ES-I3 (cell line): ENCODE measurements at regions not wholly inside any gene's neighbourhood (a gene's known extent, or its start where the extent isn't known, plus 50 kb on each side); places are given as distances from the start of the nearest gene placed in this dataset.

ENCODE experiments used
- H3K36me3 ChIP-seq: 2 replicates; pipeline ENCODE4 v1.6.1; 2013; ENCODE audit warnings: mild to moderate bottlenecking, low read length, control low read depth, moderate library complexity; ENCODE audit not compliant: insufficient read depth
- H3K4me1 ChIP-seq: 2 replicates; pipeline ENCODE4 v1.6.1; 2013; ENCODE audit warnings: mild to moderate bottlenecking, control low read depth, low read length; ENCODE audit not compliant: insufficient read depth
- H3K9ac ChIP-seq: 2 replicates; pipeline ENCODE4 v1.6.1; 2013; ENCODE audit warnings: low read depth, mild to moderate bottlenecking, low read length, moderate library complexity
- H3K9me3 ChIP-seq: 2 replicates; pipeline ENCODE4 v1.6.1; 2013; ENCODE audit warnings: mild to moderate bottlenecking, low read length, moderate library complexity; ENCODE audit not compliant: control insufficient read depth, insufficient read depth

DNA sequence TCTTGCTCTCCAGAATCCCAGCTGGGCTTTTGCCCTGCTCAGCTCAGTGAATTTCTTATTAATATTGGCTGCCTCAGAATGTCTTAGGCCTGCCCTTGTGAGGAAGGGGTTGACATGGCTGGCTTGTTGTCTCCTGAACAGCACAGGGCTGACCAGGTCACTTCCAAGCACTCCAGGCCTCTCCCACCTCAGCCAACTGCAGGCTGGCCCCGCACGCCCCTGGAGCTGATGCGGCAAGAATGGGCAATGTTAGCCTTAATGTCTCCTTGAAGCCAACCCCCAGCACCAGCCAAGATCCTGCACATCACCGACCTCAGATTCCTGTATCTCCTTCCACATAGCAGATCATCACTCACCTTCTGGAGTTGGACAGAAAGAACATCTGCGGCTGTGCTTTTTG is 598.6 kb downstream of the AJAP1 start:
- Histone ChIP-seq H3K9me3 (no peaks in the 10 kb centered on the region), H3K9ac (no peak overlapping the region), H3K36me3 (no peaks in the 10 kb centered on the region), H3K4me1 (no peaks in the 10 kb centered on the region)

DNA sequence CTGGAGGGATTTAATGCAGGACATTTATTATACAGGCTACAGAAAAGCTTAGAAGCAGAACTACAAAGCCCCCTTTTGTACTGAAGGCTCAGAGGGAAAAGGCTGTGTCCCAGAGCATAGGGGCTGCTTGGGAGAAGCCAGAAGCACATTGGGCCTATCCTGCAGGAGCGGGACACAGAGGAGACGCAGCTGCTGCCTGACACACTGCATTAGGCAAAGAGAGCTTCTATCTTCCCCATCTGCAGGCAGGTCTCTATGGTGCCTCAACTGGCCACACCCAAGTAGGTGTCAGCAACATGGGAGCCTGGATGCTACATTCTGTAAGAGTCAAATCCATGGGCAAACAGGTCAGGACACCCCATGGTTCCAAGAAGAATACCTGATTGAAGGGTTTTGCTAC is 595.9 kb downstream of the AJAP1 start:
- Histone ChIP-seq H3K9me3 (no peaks in the 10 kb centered on the region), H3K4me1 (no peaks in the 10 kb centered on the region), H3K36me3 (no peaks in the 10 kb centered on the region), H3K9ac (no peak overlapping the region)

DNA sequence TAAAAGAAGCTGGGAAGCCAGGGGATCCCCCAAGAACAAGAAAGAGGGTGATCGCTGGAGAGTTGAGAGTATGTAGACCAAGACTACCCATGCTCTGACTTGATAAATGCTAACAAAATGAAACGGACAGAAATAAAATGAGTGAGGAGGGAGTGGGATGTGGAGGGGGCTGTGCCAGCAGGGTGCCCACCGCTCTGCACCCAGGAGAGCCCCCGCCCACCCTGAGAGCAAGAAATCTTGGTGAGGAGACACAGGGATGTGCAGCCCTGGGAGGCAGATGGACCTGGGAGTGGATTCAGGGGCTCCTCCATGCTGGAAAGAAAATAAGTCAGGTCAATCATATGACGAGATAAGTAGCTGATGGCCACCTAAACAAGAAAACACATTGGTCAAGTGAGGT is 590.9 kb downstream of the AJAP1 start:
- Histone ChIP-seq H3K4me1 (no peaks in the 10 kb centered on the region), H3K9ac (no peak overlapping the region), H3K9me3 (no peaks in the 10 kb centered on the region)

DNA sequence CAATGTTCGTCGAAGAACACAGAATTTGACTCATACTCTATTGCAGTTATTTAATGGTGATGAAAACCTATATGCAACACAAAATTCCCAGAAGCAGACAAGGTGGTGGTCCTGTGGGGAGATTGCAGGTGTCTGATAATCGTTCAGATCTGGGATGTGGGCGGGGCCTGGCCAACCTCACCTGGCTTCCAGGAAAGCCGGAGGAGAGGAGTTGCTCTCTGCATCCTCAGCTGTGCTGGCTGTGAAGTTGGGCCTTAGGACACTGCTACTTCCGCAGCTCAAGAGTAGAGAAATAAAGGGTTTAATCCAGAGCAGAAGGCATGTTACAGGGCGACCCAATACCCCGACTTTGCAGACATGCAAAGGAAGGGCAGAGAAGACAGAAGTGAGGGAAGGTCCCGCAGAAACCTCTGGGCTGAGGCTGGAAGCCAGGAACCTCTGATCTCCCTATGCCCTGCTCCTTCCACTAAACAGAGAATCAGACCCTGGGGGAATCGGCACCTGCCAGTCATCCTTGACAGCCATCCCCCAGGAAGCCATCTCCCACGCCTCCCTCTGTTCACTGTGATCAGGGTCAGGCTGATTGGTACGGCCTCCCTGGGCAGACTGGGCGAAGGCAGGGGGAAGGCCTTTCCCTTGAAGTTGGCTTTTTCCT is 590.3 kb downstream of the AJAP1 start:
- H3K9me3 ChIP-seq: no peaks in the 10 kb centered on the region
- H3K36me3 ChIP-seq: no peaks in the 10 kb centered on the region
- H3K9ac ChIP-seq: no peak overlapping the region
- H3K4me1 ChIP-seq: no peaks in the 10 kb centered on the region

More for the DNA sequence above, 590.9 kb downstream of the AJAP1 start:
- H3K36me3 ChIP-seq: no peaks in the 10 kb centered on the region

DNA sequence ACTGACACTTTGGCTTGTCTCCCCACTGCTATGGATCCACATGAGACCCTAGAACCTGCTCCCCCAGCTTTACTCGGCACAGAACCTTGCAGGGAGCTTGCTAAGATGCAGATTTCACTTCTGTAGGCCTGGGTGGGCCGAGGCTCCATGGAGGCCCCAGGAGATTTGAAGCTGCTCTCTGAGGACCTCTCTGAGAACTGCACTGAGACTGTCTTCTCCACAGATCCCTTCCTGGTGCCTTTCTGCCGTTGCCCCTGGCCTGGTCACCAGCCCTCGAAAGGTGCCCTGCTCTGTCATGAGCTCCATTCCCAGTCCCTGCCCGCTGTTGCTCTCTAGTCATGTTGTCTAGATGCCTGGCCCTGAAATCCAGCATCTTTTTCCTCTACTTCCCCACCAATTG is 588.4 kb downstream of the AJAP1 start:
- Histone ChIP-seq H3K9ac (no peak overlapping the region), H3K4me1 (no peaks in the 10 kb centered on the region), H3K36me3 (no peaks in the 10 kb centered on the region), H3K9me3 (no peaks in the 10 kb centered on the region)

DNA sequence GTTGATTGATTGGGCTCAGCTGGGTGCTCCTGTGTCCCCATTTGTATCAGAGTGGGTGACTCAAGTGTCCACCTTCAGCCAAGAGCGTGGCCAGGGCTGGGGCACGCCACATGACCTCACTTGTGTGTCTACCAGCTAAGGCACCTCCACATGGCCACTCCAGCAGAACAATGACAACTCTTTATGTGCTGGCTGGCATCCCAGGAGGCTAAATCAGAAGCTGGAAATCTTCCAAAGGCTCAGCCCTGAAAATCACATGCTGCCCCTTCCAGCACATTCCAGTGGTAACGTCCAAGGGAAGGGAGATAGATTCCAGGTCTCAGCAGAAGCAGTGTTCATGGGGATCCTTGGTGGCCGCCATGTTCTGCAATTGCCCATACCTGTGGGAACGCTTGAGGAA is 585.5 kb downstream of the AJAP1 start:
- Histone ChIP-seq H3K9me3 (no peaks in the 10 kb centered on the region), H3K4me1 (no peaks in the 10 kb centered on the region), H3K36me3 (no peaks in the 10 kb centered on the region), H3K9ac (no peak overlapping the region)

DNA sequence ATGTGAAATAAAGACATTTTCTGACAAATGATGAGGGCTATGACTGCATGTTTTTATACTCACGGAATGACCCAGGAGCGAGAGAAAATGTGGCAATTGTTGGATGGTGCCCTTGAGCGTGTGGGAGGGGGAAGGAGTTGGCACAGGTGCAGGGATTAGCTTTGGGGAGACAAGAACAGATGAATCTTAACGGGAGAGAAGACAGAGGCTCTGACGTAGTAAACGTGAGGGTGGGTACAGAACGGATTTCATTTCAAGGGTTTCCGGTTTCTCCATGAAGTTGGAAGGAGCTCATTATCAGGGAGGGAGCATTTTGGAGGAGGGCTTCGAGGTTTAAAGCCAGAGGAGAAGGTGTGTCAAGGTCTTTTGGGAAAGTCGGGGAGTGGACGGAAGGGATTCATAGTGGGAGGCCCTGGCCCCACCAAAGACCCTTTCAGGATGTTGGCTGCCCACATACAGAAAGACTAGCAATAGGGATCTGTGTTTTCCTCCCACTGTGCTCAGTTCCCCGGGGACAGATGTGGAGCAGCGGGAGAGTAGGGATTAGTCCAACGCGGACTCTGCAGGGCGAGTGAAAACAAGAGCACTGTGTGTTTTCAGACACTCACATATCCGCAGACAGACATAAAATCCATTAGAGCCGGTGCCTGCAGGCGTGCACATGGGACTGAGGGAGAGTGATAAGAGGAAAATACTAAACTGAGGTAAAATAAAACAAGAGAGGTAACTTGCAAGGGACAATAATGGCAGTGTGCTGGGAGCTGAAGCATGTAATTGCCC is 584.1 kb downstream of the AJAP1 start:
- Histone ChIP-seq H3K4me1 (no peaks in the 10 kb centered on the region), H3K9ac (no peak overlapping the region), H3K36me3 (no peaks in the 10 kb centered on the region), H3K9me3 (no peaks in the 10 kb centered on the region)

DNA sequence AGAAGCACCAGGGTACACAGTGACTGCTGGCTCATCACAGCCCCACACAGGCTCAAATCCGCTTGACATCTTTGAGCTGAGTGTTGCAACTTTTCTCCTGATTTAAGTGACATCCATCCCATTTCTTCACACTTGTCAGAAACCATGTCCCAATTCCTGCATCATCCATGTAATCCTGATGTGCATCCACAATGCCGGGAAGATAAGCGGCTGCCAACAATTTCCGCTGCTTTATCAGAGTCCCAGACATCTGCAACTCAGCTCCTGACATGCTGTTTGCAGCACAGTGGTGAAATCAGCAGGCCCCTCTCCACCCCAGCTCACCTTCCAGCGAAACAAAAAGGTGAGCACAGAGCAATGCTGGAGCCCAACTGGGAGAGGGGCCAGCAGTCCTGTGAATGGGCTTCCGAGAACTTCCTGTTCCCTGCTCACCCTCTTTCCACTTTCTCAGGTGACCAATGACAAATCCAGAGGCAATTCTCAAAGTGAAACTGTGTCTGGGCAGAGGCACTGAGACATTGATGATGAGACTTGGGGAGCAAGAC is 581.0 kb downstream of the AJAP1 start:
- Histone ChIP-seq H3K9ac (no peak overlapping the region), H3K9me3 (peaks cover 3% of the 10 kb centered on the region; the same call in 1 of the 2 replicates), H3K4me1 (no peaks in the 10 kb centered on the region)

DNA sequence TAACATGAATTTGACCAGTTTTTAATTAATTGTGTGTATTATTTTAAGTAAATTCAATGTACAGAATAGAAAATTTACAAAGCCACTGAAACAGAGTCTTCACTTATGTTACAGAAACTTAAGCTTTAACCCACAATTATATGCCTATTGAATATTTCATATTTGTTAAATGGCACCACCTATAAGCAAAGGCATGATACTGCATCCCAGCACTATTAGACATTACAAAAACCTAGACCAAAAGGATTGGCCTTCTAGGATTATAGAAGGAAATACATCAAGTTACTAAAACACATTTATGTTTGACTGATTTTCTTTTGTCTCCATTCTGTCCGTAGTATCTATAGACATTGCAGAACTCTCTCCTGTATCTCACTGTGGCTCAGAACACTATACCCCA is 578.1 kb downstream of the AJAP1 start:
- Histone ChIP-seq H3K36me3 (no peaks in the 10 kb centered on the region), H3K4me1 (no peaks in the 10 kb centered on the region), H3K9me3 (peaks cover 3% of the 10 kb centered on the region; the same call in 1 of the 2 replicates), H3K9ac (no peak overlapping the region)

More for the DNA sequence above, 581.0 kb downstream of the AJAP1 start:
- no peaks in the 10 kb centered on the region for H3K36me3 ChIP-seq

DNA sequence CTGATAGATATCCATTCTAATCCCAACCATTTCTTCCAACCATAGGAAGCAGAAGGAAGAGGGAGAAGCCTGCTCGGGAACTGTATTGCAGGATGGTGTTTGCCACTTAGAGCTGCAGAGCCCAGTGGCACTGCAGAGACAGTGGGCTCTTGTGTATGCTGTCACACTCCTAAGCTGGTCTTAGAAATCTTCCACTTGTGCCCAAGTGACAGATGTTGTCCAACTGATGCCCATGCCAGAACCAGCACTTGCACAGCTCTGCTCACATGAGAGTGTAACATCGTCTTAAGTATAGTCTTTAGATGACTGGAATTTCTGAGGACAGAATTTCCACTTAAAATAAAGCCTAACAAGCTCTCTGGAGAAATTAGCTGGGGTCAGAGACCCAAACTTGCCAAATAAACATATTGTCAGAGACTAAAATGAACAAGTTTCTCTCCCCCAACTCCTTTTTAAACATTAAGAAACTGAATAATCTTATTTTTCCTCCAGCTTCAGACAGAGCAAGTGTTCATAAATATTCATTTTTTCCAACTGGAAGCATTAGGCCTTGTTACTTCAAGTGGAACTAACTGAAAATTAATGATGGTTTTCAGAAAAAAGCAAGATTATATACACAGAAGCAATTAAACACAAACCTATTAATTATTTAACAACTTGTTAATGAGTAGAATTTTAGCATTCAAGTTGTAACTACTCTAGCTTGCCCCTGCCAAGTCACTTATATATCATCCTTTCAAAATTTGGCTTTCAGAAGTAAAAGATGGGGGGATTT is 577.3 kb downstream of the AJAP1 start:
- Histone ChIP-seq H3K4me1 (0 out of 2 replicates have a peak, but pooled peaks cover 1% of the 10 kb centered on the region), H3K9me3 (peaks cover 3% of the 10 kb centered on the region; the same call in 1 of the 2 replicates), H3K9ac (no peak overlapping the region), H3K36me3 (no peaks in the 10 kb centered on the region)

DNA sequence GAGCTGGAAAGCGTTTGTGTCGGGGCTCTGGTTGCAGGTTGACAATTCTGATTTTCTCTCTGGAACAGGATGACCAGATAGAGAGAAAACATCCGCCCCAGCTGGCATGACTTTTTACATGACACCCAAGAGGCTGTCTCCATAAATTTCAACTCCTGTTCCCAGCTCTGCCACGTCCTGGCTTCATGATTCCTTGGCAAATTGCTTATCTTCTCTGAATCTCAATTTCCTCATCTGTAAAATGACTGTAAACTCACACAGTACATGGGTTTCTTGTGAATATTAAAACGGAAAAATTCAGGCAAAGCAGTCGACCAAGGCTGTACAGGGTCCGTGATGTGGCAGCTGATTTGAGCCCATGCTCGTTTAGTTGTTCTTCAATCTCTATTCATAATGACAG is 572.7 kb downstream of the AJAP1 start:
- Histone ChIP-seq H3K9ac (no peak overlapping the region), H3K9me3 (no peaks in the 10 kb centered on the region), H3K4me1 (peaks cover 7% of the 10 kb centered on the region), H3K36me3 (no peaks in the 10 kb centered on the region)

DNA sequence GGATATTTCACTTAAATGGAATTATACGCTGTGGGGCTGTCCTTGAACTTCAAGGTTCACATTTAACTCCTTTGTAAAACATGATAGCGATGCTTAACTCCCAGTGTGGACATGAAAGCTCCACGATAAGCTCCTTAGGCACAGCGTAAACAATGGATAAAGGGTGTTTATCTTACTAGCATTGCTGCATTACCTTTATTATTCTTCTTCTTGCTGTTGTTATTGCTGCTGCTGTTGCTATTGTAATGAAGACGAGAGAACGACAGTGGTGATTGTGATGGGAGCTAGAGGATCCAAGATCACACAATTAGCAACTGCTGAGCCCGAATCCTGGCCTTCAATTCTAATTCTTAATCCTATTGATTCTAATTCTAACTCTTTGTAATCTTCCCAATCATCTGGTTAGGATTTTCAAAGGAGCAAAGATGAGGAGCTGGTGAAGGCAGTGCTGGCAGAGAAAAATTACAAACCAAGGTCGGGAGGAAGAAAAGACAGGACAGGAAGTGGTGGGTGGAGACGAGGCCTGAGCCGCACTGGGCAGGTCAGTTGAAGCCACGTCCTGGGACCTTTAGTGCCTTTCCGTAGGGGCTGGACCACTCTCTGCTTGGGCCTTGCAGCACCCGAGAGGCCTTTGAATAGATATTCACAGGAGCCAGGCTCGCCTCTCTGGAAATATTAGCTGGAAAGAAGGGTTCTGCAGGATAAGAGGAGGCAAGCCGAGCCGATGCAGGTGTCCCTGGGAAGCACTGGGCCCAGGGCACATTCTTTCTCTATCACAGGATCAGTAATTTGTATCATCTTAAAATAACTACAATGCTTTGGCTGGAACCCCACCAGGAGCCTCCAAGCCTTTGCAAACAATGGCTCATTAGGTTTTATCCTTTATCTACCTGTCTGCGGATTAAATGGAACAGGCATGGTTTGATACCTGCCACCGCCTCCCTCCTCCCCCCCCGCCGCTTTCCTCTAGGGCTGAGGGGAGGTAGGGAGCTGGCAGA is 571.6 kb downstream of the AJAP1 start:
- H3K36me3 ChIP-seq: no peaks in the 10 kb centered on the region
- H3K4me1 ChIP-seq: peaks cover 7% of the 10 kb centered on the region
- H3K9ac ChIP-seq: no peak overlapping the region
- no peaks in the 10 kb centered on the region for H3K9me3 ChIP-seq

DNA sequence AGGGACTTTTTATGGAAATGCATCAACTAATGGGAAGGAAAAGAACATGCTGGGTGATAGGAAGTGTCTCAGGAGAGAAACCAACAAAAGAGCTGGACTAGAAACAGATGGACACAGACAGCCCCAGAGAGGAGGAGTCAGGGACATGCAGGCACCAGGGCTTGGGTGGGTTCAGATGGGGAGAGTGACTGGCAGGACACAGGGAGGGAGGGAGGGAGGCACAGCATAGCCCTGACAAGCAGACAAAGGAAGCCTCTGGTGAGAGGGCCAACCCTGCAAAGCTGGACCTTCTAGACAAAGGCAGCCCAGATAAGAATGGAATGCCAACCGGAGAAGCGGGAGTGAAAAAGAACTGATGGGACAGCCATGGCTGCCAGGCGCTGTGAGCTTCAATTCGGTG is 568.8 kb downstream of the AJAP1 start:
- H3K36me3 ChIP-seq: no peaks in the 10 kb centered on the region

More for the DNA sequence above, 568.8 kb downstream of the AJAP1 start:
- no peaks in the 10 kb centered on the region for H3K9me3 ChIP-seq
- H3K9ac ChIP-seq: no peak overlapping the region
- peaks cover 7% of the 10 kb centered on the region for H3K4me1 ChIP-seq
